ENCODE measurements at regions not wholly inside any gene's neighbourhood (a gene's known extent, or its start where the extent isn't known, plus 50 kb on each side); places are given as distances from the start of the nearest gene placed in this dataset.

GRCh38 chr14:84792722-84793410 is 737.1 kb upstream of the FLRT2 start:
- Histone ChIP-seq H3K36me3 (ENCODE audit: control insufficient read depth in 2 of 3, insufficient read depth in 3 of 3, low read length in 3 of 3) (no peaks in the 10 kb centered on the region), H3K9me3 (ENCODE audit: control insufficient read depth in 2 of 3, low read length in 3 of 3) (no peaks in the 10 kb centered on the region), H3K4me3 (ENCODE audit: low read length) (no peak overlapping the region), H3K27ac (ENCODE audit: low read depth, low read length) (no peak overlapping the region), H3K27me3 (ENCODE audit: control insufficient read depth in 2 of 2, insufficient read depth in 2 of 2, low read length in 2 of 2) (no peaks in the 10 kb centered on the region), H3K4me1 (ENCODE audit: control insufficient read depth in 2 of 2, insufficient read depth in 2 of 2, low read length in 2 of 2) (no peaks in the 10 kb centered on the region)
- no peak for DNase-seq
- no peak overlapping the region for H3K27ac Mint-ChIP-seq
- H3K4me1 Mint-ChIP-seq, result no peaks in the 10 kb centered on the region
- H3K27me3 Mint-ChIP-seq, result no peaks in the 10 kb centered on the region
- no peak overlapping the region for H3K4me3 Mint-ChIP-seq
- ChIA-PET CTCF (no interaction called here), POLR2A (no interaction called here)
- peaks cover 0 to 23% (median 8%) of the 10 kb centered on the region in 11 donors for H3K9me3 Mint-ChIP-seq
- no peaks in the 10 kb centered on the region for H3K36me3 Mint-ChIP-seq
- intact Hi-C loops (cut with micrococcal nuclease), result no loop called here
- no peak for ATAC-seq

GRCh38 chr14:84797326-84797725 is 732.6 kb upstream of the FLRT2 start:
- no peaks in the 10 kb centered on the region for H3K27me3 Mint-ChIP-seq
- Histone ChIP-seq H3K36me3 (ENCODE audit: control insufficient read depth in 2 of 3, insufficient read depth in 3 of 3, low read length in 3 of 3) (no peaks in the 10 kb centered on the region), H3K9me3 (ENCODE audit: control insufficient read depth in 2 of 3, low read length in 3 of 3) (no peaks in the 10 kb centered on the region), H3K4me3 (ENCODE audit: low read length) (no peak overlapping the region), H3K27me3 (ENCODE audit: control insufficient read depth in 2 of 2, insufficient read depth in 2 of 2, low read length in 2 of 2) (no peaks in the 10 kb centered on the region), H3K27ac (ENCODE audit: low read depth, low read length) (no peak overlapping the region), H3K4me1 (ENCODE audit: control insufficient read depth in 2 of 2, insufficient read depth in 2 of 2, low read length in 2 of 2) (no peaks in the 10 kb centered on the region)
- POLR2A ChIA-PET, result no interaction called here
- DNase-seq (no peak), ATAC-seq (no peak)
- CTCF ChIA-PET, result no interaction called here
- H3K4me3 Mint-ChIP-seq, result no peak overlapping the region
- no peaks in the 10 kb centered on the region for H3K4me1 Mint-ChIP-seq
- H3K36me3 Mint-ChIP-seq, result no peaks in the 10 kb centered on the region
- H3K27ac Mint-ChIP-seq, result no peak overlapping the region
- H3K9me3 Mint-ChIP-seq, result peaks cover 0 to 22% (median 7%) of the 10 kb centered on the region in 11 donors
- intact Hi-C loops (cut with micrococcal nuclease), result no loop called here

- POLR2A ChIA-PET, result no interaction called here
- DNase-seq (no peak), ATAC-seq (no peak)
- peaks cover 0 to 17% (median 5%) of the 10 kb centered on the region in 11 donors for H3K9me3 Mint-ChIP-seq
- H3K4me3 Mint-ChIP-seq, result no peak overlapping the region
- Histone ChIP-seq H3K4me3 (ENCODE audit: low read length) (no peak overlapping the region), H3K9me3 (ENCODE audit: control insufficient read depth in 2 of 3, low read length in 3 of 3) (no peaks in the 10 kb centered on the region), H3K27me3 (ENCODE audit: control insufficient read depth in 2 of 2, insufficient read depth in 2 of 2, low read length in 2 of 2) (no peaks in the 10 kb centered on the region), H3K4me1 (ENCODE audit: control insufficient read depth in 2 of 2, insufficient read depth in 2 of 2, low read length in 2 of 2) (no peaks in the 10 kb centered on the region), H3K36me3 (ENCODE audit: control insufficient read depth in 2 of 3, insufficient read depth in 3 of 3, low read length in 3 of 3) (no peaks in the 10 kb centered on the region), H3K27ac (ENCODE audit: low read depth, low read length) (no peak overlapping the region)
- H3K27ac Mint-ChIP-seq, result no peak overlapping the region
- H3K36me3 Mint-ChIP-seq, result no peaks in the 10 kb centered on the region
- intact Hi-C loops (cut with micrococcal nuclease), result no loop called here
- H3K27me3 Mint-ChIP-seq, result no peaks in the 10 kb centered on the region
- CTCF ChIA-PET, result no interaction called here
- no peaks in the 10 kb centered on the region for H3K4me1 Mint-ChIP-seq
Measured at GRCh38 chr14:84804468-84804867, 725.5 kb upstream of the FLRT2 start.

GRCh38 chr14:84804895-84805294 is 725.0 kb upstream of the FLRT2 start:
- CTCF ChIA-PET, result no interaction called here
- no peaks in the 10 kb centered on the region for H3K4me1 ChIP-seq (ENCODE audit: control insufficient read depth in 2 of 2, insufficient read depth in 2 of 2, low read length in 2 of 2)
- H3K27ac Mint-ChIP-seq, result no peak overlapping the region
- POLR2A ChIA-PET, result no interaction called here
- no peaks in the 10 kb centered on the region for H3K4me1 Mint-ChIP-seq
- no peaks in the 10 kb centered on the region for H3K27me3 Mint-ChIP-seq
- no peaks in the 10 kb centered on the region for H3K27me3 ChIP-seq (ENCODE audit: control insufficient read depth in 2 of 2, insufficient read depth in 2 of 2, low read length in 2 of 2)
- H3K36me3 Mint-ChIP-seq, result no peaks in the 10 kb centered on the region
- peaks cover 0 to 21% (median 5%) of the 10 kb centered on the region in 11 donors for H3K9me3 Mint-ChIP-seq
- H3K4me3 Mint-ChIP-seq, result no peak overlapping the region
- H3K4me3 ChIP-seq (ENCODE audit: low read length), result no peak overlapping the region
- DNase-seq, result no peak
- no peak for ATAC-seq
- no peaks in the 10 kb centered on the region for H3K9me3 ChIP-seq (ENCODE audit: control insufficient read depth in 2 of 3, low read length in 3 of 3)
- no peak overlapping the region for H3K27ac ChIP-seq (ENCODE audit: low read depth, low read length)
- H3K36me3 ChIP-seq (ENCODE audit: control insufficient read depth in 2 of 3, insufficient read depth in 3 of 3, low read length in 3 of 3), result no peaks in the 10 kb centered on the region
- intact Hi-C loops (cut with micrococcal nuclease), result no loop called here

- no peak for ATAC-seq
- ChIA-PET CTCF (no interaction called here), POLR2A (no interaction called here)
- Histone ChIP-seq H3K4me3 (ENCODE audit: low read length) (no peak overlapping the region), H3K27ac (ENCODE audit: low read depth, low read length) (no peak overlapping the region), H3K4me1 (ENCODE audit: control insufficient read depth in 2 of 2, insufficient read depth in 2 of 2, low read length in 2 of 2) (no peaks in the 10 kb centered on the region), H3K27me3 (ENCODE audit: control insufficient read depth in 2 of 2, insufficient read depth in 2 of 2, low read length in 2 of 2) (no peaks in the 10 kb centered on the region), H3K9me3 (ENCODE audit: control insufficient read depth in 2 of 3, low read length in 3 of 3) (no peaks in the 10 kb centered on the region), H3K36me3 (ENCODE audit: control insufficient read depth in 2 of 3, insufficient read depth in 3 of 3, low read length in 3 of 3) (no peaks in the 10 kb centered on the region)
- Mint-ChIP-seq H3K27me3 (no peaks in the 10 kb centered on the region), H3K36me3 (no peaks in the 10 kb centered on the region), H3K27ac (no peak overlapping the region), H3K4me3 (no peak overlapping the region), H3K4me1 (no peaks in the 10 kb centered on the region), H3K9me3 (peaks cover 0 to 28% (median 6%) of the 10 kb centered on the region in 11 donors)
- no peak for DNase-seq
- intact Hi-C loops (cut with micrococcal nuclease), result no loop called here
Measured at GRCh38 chr14:84806181-84806580, 723.8 kb upstream of the FLRT2 start.

- intact Hi-C loops (cut with micrococcal nuclease), result no loop called here
- peaks cover 0 to 29% (median 7%) of the 10 kb centered on the region in 11 donors for H3K9me3 Mint-ChIP-seq
- H3K27ac Mint-ChIP-seq, result no peak overlapping the region
- H3K4me3 Mint-ChIP-seq, result no peak overlapping the region
- H3K4me3 ChIP-seq (ENCODE audit: low read length), result no peak overlapping the region
- H3K27ac ChIP-seq (ENCODE audit: low read depth, low read length), result no peak overlapping the region
- H3K36me3 ChIP-seq (ENCODE audit: control insufficient read depth in 2 of 3, insufficient read depth in 3 of 3, low read length in 3 of 3), result no peaks in the 10 kb centered on the region
- no peaks in the 10 kb centered on the region for H3K4me1 Mint-ChIP-seq
- no peaks in the 10 kb centered on the region for H3K27me3 ChIP-seq (ENCODE audit: control insufficient read depth in 2 of 2, insufficient read depth in 2 of 2, low read length in 2 of 2)
- no peaks in the 10 kb centered on the region for H3K27me3 Mint-ChIP-seq
- H3K9me3 ChIP-seq (ENCODE audit: control insufficient read depth in 2 of 3, low read length in 3 of 3), result no peaks in the 10 kb centered on the region
- ChIA-PET POLR2A (no interaction called here), CTCF (no interaction called here)
- H3K36me3 Mint-ChIP-seq, result no peaks in the 10 kb centered on the region
- DNase-seq (no peak), ATAC-seq (no peak)
- no peaks in the 10 kb centered on the region for H3K4me1 ChIP-seq (ENCODE audit: control insufficient read depth in 2 of 2, insufficient read depth in 2 of 2, low read length in 2 of 2)
Measured at GRCh38 chr14:84806622-84807021, 723.3 kb upstream of the FLRT2 start.

- no peaks in the 10 kb centered on the region for H3K4me1 Mint-ChIP-seq
- H3K9me3 Mint-ChIP-seq, result peaks cover 0 to 29% (median 5%) of the 10 kb centered on the region in 11 donors
- intact Hi-C loops (cut with micrococcal nuclease), result no loop called here
- ChIA-PET CTCF (no interaction called here), POLR2A (no interaction called here)
- no peaks in the 10 kb centered on the region for H3K36me3 Mint-ChIP-seq
- Histone ChIP-seq H3K4me3 (ENCODE audit: low read length) (no peak overlapping the region), H3K36me3 (ENCODE audit: control insufficient read depth in 2 of 3, insufficient read depth in 3 of 3, low read length in 3 of 3) (no peaks in the 10 kb centered on the region), H3K27ac (ENCODE audit: low read depth, low read length) (no peak overlapping the region), H3K27me3 (ENCODE audit: control insufficient read depth in 2 of 2, insufficient read depth in 2 of 2, low read length in 2 of 2) (no peaks in the 10 kb centered on the region), H3K9me3 (ENCODE audit: control insufficient read depth in 2 of 3, low read length in 3 of 3) (no peaks in the 10 kb centered on the region), H3K4me1 (ENCODE audit: control insufficient read depth in 2 of 2, insufficient read depth in 2 of 2, low read length in 2 of 2) (no peaks in the 10 kb centered on the region)
- no peaks in the 10 kb centered on the region for H3K27me3 Mint-ChIP-seq
- H3K4me3 Mint-ChIP-seq, result no peak overlapping the region
- DNase-seq (no peak), ATAC-seq (no peak)
- H3K27ac Mint-ChIP-seq, result no peak overlapping the region
Measured at GRCh38 chr14:84807673-84808072, 722.3 kb upstream of the FLRT2 start.

All from naive thymus-derived CD4-positive, alpha-beta T cell (primary cell).